ENCODE measurements at regions not wholly inside any gene's neighbourhood (a gene's known extent, or its start where the extent isn't known, plus 50 kb on each side); places are given as distances from the start of the nearest gene placed in this dataset.

DNA sequence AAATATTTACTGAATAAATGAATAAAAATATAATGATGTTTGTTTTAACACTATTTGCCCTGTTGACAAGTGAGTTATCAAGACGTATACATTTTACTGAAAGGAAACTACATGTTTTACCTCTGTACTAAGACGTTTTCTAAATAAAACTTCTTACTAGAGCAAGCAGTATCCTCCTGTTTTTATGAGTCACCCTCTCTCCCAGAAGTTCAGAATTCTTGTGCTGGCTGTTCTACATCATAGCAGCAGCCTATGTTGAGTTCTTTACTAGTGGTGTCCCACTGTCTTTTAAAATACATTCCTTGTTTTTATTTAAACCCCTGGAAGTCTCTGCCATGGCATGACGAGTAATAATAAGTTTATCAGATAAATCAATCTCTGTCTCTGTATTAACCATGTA lies 297.4 kb downstream of the CALCRL start:
- TF ChIP-seq CTCF (IDR thresholded peaks at IDR 0.05): no peak
- TF ChIP-seq ZFX (IDR thresholded peaks at IDR 0.05; ENCODE audit: borderline replicate concordance): no peak
